Stimulated activated CD4-positive, alpha-beta T cell treated with anti-CD3 and anti-CD28 coated beads, Interleukin-2, amount 100 ng/mL, for 24 hours (primary cell): ENCODE measurements at regions not wholly inside any gene's neighbourhood (a gene's known extent, or its start where the extent isn't known, plus 50 kb on each side); places are given as distances from the start of the nearest gene placed in this dataset.

ENCODE experiments used
- DNase-seq, 2 donors: peaks; one replicate each; pipeline ENCODE4 v3.0.0-alpha.2; 2020

DNA sequence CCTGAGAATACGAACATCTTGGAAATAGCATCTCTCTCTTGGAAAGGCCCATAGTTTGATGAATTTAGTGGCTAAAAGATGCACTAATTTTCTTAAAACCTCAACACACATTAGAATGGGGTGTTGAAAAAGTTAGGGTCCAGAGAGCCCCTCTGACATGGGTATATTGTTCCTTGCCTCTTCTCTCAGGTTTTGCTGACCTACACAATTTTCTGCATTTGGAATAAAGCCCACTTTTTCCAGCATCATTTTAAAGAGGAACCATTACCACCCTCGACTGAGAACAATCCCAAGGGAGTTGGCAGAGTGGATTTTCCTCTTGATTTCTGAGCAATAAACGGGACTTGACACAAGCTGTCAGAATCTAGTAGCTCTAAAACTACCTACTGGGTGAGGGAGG, 156.1 kb downstream of the PMP22 start:
- DNase-seq = no peak

DNA sequence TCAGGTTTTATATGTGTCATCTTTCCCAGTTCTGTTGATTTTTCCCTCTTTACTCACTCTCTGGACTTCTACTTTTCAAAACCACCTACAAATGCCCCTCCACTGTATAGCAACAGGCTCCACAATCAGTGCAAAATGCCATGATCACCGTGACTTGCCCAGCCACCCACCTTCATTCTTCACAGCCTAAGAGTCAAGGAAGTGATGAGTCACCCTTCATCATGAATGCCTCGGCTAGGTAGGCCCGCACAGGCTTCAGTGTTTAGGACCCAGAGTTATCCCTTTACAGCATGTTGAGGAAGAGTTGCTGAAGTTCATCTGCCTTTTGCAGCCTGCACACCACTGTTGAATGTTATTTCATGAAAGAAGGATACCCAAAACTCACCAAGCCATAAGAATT, 158.6 kb downstream of the PMP22 start:
- no peak for DNase-seq

DNA sequence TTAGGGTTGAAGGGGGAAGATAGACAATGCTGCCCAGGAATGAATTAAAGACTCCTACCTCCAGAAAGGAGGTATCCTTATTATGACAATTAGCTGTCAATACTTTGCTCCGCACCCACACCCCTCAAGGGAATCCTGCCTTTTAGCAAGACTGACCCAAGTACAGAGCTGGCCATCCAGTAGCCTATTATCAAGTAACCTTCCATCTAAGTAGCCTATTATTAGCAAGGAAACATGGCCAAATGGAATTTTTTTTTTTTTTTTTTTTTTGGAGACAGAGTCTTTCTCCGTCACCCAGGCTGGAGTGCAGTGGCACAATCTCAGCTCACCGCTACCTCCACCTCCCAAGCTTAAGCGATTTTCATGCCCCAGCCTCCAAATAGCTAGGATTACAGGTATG, 161.3 kb downstream of the PMP22 start:
- no peak for DNase-seq

DNA sequence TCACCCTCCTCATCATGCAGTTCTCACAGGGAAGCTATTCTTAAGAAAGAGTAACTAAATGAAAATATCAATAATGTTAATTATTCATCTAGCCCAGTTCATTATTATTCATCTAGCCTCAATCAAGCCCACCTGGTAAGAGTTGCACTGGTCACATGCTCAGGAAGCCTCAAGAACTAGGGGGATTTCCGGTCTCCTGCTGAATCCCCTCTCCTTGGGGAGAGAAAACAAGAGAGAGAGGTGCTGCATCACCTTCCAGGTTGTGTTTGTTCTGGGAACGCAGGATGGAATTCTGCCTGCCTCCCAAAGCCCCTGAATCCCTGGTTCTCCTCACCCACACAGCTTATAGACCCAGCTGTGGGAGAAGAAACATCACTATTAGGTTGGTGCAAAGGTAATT, 164.0 kb downstream of the PMP22 start:
- DNase-seq = no peak

DNA sequence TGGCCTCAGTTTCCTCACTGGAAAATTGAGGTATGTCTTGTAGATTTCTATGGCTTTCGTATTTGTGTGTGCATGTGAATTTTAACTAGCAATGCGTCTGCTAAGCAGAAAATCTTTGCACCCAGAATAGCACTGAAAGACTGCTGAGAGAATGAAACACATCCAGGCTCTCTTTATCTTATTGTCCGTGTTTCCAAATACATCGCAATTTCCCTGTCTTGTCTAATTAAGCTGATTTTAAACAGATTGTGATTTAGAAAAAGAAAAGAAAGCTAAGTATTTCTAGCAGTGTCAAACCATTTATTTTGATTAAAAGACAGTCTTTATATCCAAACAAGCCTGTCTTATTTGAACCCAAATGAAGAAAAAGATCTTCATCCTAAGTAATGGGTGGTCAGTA, 168.6 kb downstream of the PMP22 start:
- no peak for DNase-seq

DNA sequence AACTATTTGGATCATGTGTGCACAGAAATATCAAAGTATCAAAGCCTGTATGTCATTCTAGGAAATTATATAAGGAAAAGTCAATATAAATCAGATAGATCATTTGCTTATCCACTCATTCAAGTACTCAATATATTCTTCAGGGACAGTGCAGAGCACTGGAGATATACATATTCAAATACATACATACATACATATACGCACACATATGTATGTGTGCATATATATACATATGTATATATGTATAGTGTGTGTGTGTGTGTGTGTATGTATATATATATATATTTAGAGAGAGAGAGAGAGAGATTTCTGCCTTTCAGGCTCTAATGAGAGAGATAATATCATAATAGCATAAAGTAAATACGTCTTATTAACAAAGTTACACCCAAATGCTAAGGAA, 169.2 kb downstream of the PMP22 start:
- DNase-seq = no peak

DNA sequence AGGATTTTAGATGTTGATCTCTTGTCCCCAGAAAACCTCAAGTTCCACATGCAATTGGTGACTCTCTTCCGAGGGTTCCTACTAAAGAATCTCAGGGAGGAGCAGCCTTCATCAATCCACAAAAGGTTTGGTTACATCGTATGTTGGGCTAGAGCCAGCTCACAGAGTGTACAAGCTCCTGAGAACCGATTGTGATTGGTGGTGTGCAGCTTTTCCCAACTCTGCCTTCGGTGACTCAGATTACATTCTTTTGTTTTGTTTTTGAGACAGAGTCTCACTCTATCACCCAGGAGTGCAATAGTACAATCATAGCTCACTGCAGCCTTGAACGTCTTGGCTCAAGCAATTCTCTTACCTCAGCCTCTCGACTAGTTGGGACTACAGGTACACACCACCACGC, 172.4 kb downstream of the PMP22 start:
- no peak for DNase-seq

DNA sequence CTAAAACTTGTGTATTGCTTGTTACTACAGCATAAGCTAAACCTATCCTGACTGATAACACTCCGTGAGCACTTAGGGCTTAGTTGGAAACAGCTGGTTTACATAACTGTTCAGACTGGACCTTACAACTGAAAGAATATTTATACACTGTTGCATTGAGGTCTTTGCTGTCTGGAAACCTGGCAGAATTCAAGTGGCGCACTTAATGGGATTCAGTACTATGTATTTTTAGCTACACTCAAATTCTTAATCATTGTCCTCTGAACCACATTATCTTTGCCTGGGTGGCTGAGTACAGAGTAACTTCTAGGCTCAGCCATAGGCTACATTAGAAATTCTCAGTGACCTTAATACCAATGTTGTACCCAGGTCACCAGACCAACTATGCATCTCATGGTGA, 172.9 kb downstream of the PMP22 start:
- no peak for DNase-seq

DNA sequence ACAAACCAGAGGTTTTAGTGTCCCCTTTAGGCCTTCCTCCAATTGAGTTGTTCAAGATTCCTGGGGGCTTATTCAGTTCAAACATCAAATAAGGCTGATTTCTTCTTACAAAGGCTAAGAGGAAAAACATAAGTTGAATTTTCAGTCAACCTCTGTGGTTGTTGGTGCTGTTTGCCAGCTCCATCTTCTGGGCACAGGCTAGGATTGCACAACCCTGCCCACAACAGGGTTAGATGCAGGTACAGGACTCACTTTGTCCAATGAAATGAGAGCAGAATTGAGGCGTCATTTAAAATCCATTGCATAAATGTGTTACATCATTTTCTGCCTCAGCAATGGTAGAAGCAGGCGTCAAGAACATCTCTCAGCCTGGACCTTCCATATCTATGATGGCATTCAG, 173.3 kb downstream of the PMP22 start:
- no peak for DNase-seq

DNA sequence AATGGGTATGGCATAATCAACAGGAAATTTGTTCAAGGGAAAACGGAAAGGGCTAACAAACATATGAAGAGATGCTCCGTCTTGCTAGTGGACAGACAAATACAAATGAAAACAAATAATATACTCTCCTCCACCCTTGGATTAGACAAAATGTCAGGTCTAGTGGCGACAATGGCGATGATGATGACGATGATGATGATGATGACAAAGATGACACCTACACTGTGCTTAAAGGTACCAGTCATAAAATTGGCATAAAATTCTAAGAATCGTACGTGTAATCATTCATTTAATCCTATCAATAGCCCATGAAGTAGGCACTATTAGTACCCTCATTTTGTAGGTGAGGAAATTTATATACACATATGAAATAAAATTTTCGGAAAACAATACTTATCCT, 174.6 kb downstream of the PMP22 start:
- DNase-seq = no peak

DNA sequence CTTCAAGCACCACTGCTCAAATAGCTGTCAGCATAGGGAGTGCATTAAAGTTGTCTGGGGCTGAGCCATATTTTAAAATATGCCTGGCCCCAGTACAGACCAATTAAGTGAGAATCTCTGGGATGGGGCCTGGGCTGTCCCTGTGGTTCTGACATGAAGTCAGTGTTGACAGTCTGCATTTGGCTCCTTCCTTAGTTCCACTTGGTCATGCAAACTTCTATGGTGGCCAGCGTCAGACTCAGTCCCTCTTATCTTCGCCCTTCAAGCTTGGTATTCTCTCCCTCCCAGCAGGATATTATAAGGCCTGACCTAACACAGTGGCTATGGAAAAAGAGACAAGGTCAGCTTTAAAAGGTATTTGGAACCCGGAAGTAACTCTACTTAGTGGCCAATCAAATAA, 177.2 kb downstream of the PMP22 start:
- no peak for DNase-seq

DNA sequence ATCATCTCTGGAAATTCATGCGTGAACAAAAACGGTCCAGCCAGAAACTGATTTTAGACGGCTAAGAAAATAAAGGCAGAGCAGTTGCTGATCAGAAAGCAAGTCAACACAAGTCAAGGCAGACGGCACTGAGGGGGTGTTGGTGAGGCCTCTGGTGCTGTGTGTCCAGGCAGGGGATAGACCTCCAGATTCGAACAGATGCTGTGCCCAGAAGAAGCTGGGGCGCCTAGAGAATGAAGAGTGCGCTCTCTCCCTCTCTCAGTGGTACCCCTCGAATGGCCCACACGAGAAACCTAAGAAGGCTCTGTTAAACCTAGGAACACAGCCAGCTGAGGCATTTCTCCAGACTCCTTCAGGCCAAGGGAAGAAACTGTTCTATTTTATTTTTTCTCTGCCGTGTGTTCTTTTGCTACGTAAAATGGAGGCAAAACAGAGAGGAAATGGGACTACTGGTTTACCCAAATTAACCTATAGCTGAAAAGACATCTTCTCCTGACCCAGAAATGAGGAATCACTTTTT, 178.3 kb downstream of the PMP22 start:
- DNase-seq = no peak

DNA sequence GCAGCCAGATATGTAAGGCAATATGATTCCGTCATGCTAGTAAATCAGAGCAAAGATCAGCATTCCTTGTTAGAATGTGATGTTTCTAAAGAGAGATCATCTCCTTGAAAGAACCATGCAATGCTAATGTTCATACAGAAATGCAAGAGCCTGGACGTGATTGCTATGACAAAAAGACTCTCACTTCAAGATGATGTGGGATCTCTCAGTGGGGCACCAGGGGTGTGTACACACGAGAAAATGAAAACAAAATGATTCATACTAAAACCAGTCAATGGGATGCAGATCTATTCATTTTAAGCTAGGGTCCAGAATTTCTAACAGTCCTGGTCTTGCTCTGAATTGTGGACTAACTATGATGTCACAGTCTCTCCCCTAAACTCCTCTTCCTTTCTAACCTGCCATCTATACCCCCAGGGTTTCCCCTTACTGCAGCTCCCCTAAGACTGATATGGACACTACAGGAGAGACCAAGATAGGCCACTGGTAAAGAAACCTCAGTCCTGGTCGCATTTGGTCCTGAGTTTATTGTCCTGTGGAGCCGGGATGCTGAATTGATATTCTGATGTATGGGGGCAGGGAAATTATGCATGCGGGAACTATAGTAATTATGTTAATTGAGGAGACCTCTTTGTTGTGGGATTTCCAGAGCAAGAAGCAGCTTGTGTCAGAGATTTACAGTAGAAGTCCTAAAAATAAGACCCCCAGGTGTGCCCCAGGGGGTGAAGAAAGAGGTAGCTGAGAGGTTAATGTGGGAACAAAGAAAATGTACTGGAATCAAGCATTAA, 179.0 kb downstream of the PMP22 start:
- no peak for DNase-seq

DNA sequence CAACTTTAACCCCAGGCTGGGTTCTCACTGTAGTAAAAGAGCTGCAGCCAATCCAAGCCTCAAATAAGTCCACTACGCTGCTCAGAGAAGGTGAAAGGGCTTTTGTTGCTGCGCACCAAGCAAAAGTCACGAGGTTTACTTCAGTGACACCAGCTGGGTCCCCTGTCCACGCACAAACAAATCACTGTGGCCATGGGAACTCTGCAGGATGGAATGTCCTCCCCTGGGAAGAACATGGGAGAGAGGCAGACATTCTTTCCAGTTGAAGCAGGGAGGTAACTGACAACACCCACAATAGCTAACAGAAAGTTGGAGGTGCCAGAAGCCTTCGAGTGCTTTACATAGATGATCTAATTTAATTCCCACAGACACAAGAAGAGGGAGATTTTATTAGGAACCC, 181.9 kb downstream of the PMP22 start:
- DNase-seq = no peak

DNA sequence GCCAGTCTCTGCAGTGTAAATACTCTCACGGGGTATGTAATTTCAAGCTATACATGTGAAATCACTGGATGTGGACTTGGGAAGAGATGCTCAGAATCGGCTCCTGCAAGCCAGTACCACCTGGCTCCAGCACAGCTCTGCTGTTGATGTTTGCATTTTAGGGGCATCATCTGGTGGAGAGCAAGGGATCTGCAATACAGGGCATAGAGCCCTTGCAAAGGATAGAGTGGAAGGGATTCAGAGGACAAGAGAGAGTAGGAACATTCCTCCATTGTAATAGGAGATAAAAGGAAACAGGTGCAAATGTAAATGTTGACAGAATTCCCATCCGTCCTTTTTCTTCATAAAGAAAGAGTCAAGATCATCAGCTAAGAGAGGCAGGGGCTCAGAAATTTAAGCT, 184.1 kb downstream of the PMP22 start:
- no peak for DNase-seq

DNA sequence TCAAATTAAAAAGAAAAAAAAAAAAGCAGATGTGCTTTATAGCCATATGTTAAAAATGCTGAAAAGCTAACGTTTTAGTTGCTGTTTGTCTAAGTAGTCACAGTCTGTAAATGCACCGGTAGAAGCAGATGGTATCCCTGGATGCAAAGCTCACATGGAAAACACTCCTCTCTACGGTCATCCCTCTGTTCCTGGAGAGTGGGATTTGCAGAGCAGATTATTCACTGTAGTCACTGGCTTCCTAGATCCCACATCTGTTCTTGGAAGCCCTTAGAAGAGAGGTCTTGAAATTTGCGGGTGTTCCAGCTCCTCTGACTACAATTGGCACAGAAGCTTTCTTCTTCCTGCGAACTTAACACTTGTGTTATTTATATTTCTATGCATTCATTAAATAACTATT, 186.6 kb downstream of the PMP22 start:
- no peak for DNase-seq

DNA sequence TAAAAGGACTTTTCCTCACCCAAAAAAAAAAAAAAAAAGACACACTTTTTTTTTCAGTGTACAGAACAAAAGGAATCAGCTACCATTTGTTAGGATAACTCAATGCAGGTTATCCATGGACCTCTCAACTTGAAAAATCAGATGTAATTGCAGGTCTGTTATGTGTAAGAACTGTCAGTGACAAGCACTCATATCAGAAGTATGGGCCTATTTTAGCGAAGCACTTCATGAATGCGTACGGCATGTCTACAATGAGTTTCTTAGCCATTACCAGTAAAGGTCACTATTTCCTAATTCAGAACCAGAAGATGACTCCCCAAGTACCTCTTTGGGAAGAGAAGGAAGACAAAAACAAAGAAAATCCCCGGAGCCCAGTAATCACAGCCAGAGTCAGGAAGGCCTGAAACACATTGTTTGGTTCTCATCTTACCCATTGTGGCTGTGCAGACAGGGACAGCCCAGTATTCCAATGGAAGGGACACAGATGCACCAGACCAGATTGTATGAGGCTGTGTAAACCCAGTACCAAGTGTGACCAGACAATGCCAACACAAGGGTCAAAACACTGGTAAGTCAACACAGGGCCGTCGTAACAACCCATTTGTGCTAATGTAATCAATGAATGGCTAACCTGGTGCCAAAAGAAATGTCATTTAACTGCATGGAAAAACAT, 188.0 kb downstream of the PMP22 start:
- DNase-seq = no peak

DNA sequence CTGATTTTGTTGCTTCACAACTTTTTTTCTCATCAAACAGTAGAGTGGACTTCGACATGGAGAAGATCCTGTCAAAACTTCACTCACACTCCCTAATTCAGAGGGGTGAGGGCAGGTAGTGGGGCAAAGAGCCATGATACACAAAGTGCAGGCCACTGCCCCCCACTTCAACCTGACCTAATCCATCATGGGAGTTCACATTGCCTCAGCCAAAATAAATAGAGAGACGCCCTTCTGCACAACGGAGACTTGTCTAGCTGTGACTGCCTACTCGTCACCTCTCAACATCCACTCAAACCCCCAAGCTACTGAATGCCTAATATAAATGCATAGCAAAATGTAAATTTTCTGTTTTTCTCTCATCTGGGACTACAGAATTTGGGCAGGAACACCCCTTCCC, 213.2 kb downstream of the PMP22 start:
- no peak for DNase-seq

DNA sequence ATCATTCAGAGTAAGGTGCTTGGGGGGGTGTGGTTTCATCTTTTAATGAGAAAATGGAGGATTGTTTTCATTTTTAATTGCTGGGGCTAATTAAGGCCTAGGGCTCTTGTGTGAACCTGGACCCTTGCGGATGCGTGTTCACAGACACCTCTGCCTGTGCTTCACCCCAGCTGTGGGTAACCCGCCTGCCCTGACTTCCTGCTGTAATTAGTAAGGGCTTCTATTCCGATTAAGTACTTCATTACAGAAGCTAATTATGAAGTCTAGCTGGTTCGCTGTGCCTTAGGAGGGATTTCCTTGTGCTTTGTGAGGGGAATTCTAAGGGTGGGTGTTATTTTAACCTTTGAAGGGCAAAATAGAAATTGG, 215.3 kb downstream of the PMP22 start:
- no peak for DNase-seq

DNA sequence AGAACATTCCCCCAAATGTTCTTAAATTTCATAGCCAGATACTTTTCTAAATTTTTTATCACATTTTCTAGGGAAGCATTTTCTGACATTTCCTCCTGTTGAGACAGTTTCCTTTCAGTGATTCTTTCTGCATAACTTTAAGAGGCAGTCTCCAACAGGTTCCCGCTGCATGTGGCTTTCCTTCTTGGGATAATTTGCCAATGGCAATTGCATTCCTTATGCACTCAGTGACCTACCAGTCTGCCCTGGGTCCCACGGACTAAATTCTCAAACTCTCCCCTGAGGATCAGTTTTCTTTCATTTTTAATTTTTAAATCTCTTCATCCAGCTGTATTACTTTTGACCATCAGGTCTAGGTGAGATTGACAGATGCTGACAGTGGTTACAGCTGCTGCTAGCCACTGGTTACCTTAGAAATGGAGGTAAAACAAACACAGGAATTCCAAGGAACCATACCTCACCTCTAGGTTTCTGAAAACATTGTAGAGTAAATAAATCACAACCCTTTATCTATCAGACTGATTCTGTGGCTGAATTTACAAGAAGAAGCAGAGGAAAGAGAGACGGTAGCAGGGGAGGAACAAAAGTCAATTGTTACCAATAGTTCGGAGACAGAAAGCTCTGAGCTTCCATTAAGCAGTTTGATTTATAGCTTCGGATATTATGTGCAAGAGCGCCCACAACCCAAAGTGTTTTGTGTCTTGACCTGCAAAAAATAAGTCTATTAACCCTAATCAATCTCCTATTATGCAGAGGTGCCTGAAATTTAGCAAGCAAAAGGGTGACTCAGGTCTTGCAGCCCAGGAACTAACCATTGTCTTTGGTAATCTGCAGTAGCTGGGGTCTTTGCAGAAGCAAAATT, 216.0 kb downstream of the PMP22 start:
- no peak for DNase-seq

DNA sequence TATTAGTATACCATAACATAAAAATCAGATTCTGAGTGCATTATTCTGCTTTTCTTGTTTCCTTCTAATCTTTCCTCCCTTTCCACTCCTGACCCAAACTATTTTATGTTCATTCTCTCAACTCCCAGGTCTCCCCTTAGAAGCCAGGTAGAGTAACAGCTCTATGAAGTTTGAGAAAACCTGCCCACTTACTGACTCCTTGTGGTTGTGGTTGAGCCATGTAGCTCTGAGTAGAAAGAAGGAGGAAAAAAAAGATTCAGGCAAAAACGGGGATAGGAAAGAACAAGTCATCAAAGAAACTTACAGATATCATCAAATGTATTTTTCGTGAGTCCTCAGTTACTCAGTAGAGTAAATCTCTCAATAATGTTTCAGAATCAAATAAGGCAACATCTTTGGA, 216.7 kb downstream of the PMP22 start:
- no peak for DNase-seq

DNA sequence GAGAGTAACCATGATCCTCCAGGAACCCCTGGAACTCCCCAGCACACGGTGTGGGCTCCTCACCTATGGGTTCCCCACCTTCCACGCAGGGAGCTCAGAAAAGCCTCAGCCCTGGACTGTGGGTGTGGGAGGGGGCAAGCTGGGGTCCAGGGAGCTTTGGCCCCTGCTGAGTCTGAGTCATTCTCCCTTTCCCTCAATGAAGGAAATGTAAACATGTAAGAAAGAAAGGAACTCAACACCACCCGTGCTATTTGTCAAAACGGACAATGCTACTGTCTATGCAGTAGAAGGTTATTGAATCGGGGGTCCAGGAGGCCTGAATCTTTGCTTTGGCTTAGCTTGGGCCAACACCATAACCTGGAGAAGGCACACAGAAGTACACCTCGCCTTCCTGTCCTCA, 222.8 kb downstream of the PMP22 start:
- no peak for DNase-seq

DNA sequence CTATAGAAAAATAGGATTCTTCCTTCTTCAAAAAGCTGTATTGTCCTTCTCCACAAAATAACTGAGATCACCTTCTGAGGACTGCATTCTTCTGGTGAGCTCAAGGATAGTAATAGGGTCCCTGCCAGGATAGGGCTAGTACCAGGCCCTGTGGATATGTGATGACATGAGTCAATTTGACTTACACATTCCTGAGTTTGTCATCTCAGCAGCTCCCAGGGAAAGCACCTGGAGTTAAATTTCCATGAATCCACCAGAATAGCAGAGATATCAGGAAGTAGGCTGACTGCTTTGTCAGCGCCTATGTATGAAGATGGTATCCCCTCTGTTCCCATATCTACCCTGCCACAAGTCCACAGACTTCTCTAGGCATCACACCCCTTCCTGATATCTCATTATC, 225.8 kb downstream of the PMP22 start:
- no peak for DNase-seq

DNA sequence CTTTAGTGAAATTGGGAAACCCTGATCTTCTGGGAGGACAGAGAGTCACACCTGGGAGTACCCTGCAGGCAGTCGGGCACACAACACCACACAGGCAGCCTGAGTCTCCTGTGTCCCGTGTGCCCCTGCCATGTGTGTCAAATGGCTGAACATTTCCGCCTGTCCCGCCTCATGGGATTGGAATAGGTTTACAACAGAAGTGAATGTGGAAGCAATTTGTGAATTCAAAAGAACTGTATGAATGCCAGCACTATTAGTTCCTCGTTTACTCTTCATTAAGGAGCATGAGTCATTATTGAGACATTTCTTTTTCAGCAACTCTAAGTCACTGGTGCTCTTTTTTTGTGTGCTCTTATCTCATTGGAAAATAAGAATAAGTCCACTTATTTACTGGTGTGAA, 226.5 kb downstream of the PMP22 start:
- no peak for DNase-seq
